ENCODE measurements at regions not wholly inside any gene's neighbourhood (a gene's known extent, or its start where the extent isn't known, plus 50 kb on each side); places are given as distances from the start of the nearest gene placed in this dataset.

- no peaks in the 10 kb centered on the region for H3K27me3 Mint-ChIP-seq
- H3K4me1 Mint-ChIP-seq, result no peaks in the 10 kb centered on the region
- H3K9me3 Mint-ChIP-seq, result peaks cover 21% of the 10 kb centered on the region
- no peak overlapping the region for H3K4me3 Mint-ChIP-seq
- ChIA-PET POLR2A (no interaction called here), CTCF (no interaction called here)
- TF ChIP-seq, protein P1, sequence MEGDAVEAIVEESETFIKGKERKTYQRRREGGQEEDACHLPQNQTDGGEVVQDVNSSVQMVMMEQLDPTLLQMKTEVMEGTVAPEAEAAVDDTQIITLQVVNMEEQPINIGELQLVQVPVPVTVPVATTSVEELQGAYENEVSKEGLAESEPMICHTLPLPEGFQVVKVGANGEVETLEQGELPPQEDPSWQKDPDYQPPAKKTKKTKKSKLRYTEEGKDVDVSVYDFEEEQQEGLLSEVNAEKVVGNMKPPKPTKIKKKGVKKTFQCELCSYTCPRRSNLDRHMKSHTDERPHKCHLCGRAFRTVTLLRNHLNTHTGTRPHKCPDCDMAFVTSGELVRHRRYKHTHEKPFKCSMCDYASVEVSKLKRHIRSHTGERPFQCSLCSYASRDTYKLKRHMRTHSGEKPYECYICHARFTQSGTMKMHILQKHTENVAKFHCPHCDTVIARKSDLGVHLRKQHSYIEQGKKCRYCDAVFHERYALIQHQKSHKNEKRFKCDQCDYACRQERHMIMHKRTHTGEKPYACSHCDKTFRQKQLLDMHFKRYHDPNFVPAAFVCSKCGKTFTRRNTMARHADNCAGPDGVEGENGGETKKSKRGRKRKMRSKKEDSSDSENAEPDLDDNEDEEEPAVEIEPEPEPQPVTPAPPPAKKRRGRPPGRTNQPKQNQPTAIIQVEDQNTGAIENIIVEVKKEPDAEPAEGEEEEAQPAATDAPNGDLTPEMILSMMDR (IDR thresholded peaks at IDR 0.05), result no peak
- ATAC-seq (ENCODE audit: low read depth), result no peak
- intact Hi-C loops (cut with micrococcal nuclease), result no loop called here
- no peaks in the 10 kb centered on the region for H3K36me3 Mint-ChIP-seq (ENCODE audit: low read depth)
- no peak overlapping the region for H3K27ac Mint-ChIP-seq
- no peak for DNase-seq
Observed at GRCh38 chr1:177556163-177556562, 385.4 kb downstream of the BRINP2 start.

GRCh38 chr1:177547200-177547599, 376.4 kb downstream of the BRINP2 start:
- TF ChIP-seq, protein P1 (IDR thresholded peaks at IDR 0.05), result no peak
- ATAC-seq (ENCODE audit: low read depth) (no peak), DNase-seq (no peak)
- POLR2A ChIA-PET, result no interaction called here
- CTCF ChIA-PET, result no interaction called here
- peaks cover 2% of the 10 kb centered on the region for H3K9me3 Mint-ChIP-seq
- H3K4me3 Mint-ChIP-seq, result no peak overlapping the region
- no peak overlapping the region for H3K27ac Mint-ChIP-seq
- H3K36me3 Mint-ChIP-seq (ENCODE audit: low read depth), result no peaks in the 10 kb centered on the region
- intact Hi-C loops (cut with micrococcal nuclease), result no loop called here
- H3K27me3 Mint-ChIP-seq, result no peaks in the 10 kb centered on the region
- no peaks in the 10 kb centered on the region for H3K4me1 Mint-ChIP-seq

GRCh38 chr1:177546346-177546745, 375.6 kb downstream of the BRINP2 start:
- H3K36me3 Mint-ChIP-seq (ENCODE audit: low read depth), result no peaks in the 10 kb centered on the region
- ATAC-seq (ENCODE audit: low read depth) (no peak), DNase-seq (no peak)
- no peak overlapping the region for H3K27ac Mint-ChIP-seq
- ChIA-PET CTCF (no interaction called here), POLR2A (no interaction called here)
- H3K4me1 Mint-ChIP-seq, result no peaks in the 10 kb centered on the region
- no peak overlapping the region for H3K4me3 Mint-ChIP-seq
- intact Hi-C loops (cut with micrococcal nuclease), result no loop called here
- H3K9me3 Mint-ChIP-seq, result peaks cover 2% of the 10 kb centered on the region
- TF ChIP-seq, protein P1 (IDR thresholded peaks at IDR 0.05), result no peak
- H3K27me3 Mint-ChIP-seq, result no peaks in the 10 kb centered on the region

- no peak for ATAC-seq (ENCODE audit: low read depth)
- ChIA-PET CTCF (interaction anchor here (1.1 kb wide), 1 partner anchor 42 kb away, joined by 3 read pairs; no protein-coding TSS in a partner anchor), POLR2A (no interaction called here)
- H3K36me3 Mint-ChIP-seq (ENCODE audit: low read depth), result no peaks in the 10 kb centered on the region
- no peaks in the 10 kb centered on the region for H3K4me1 Mint-ChIP-seq
- no peaks in the 10 kb centered on the region for H3K27me3 Mint-ChIP-seq
- intact Hi-C loops (cut with micrococcal nuclease), result no loop called here
- no peak overlapping the region for H3K4me3 Mint-ChIP-seq
- DNase-seq, result no peak
- TF ChIP-seq, protein P1 (IDR thresholded peaks at IDR 0.05), result no peak
- H3K27ac Mint-ChIP-seq, result no peak overlapping the region
- H3K9me3 Mint-ChIP-seq, result peaks cover 2% of the 10 kb centered on the region
Observed at GRCh38 chr1:177526201-177526600, 355.4 kb downstream of the BRINP2 start.

DNA sequence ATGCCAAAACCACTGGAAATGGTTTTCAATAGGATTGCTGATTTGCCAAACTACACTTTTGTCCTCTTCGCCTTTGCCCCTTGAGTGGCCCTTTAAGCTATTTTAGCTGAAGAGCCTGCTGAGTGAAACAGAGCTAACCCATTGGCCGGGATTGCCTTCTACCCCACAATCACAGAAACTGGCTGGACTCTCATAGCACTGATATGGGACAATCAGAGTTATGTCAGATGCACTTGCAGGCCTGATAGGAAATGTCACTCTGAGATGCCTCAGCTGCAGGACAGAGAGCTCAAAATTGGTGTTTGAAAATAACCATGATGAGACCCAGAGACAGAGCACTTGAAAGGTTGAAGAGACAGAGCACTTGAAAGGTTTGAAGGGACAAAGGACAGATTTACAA, 354.4 kb downstream of the BRINP2 start:
- Mint-ChIP-seq H3K4me1 (no peaks in the 10 kb centered on the region), H3K27ac (no peak overlapping the region), H3K27me3 (no peaks in the 10 kb centered on the region), H3K4me3 (no peak overlapping the region), H3K36me3 (ENCODE audit: low read depth) (no peaks in the 10 kb centered on the region), H3K9me3 (peaks cover 2% of the 10 kb centered on the region)
- intact Hi-C loops (cut with micrococcal nuclease), result no loop called here
- TF ChIP-seq, protein P1 (IDR thresholded peaks at IDR 0.05), result no peak
- ATAC-seq (ENCODE audit: low read depth) (no peak), DNase-seq (no peak)
- ChIA-PET CTCF (interaction anchor here (1.1 kb wide), 1 partner anchor 43 kb away, joined by 3 read pairs; no protein-coding TSS in a partner anchor), POLR2A (no interaction called here)
